Dedifferentiated amniotic fluid mesenchymal stem cell (primary cell): ENCODE measurements at regions not wholly inside any gene's neighbourhood (a gene's known extent, or its start where the extent isn't known, plus 50 kb on each side); places are given as distances from the start of the nearest gene placed in this dataset.
A peak's percentile ranks its signal among the peaks of the same experiment; 100 is the strongest.
"Not testable (repeated sequence)": the region's sequence is repeated elsewhere in the genome, so short reads cannot be mapped to it uniquely, and the experiment has no call there.

Experiments used
- DNase-seq: peaks from one replicate; pipeline ENCODE4 v3.0.0-alpha.2; 2016; ENCODE audit errors: extremely low spot score

- DNase-seq: no peak
Observed at GRCh38 chr11:50088231-50088630, 55.6 kb downstream of the OR4C45 start.

GRCh38 chr11:50098186-50098725 is 65.6 kb downstream of the OR4C45 start:
- DNase-seq: no peak

- no peak for DNase-seq
Observed at GRCh38 chr11:50102916-50103315, 70.2 kb downstream of the OR4C45 start.

GRCh38 chr11:50140686-50141085 is 108.0 kb downstream of the OR4C45 start:
- DNase-seq: not testable (repeated sequence)

GRCh38 chr11:50146308-50146707 is 113.6 kb downstream of the OR4C45 start:
- DNase-seq: not testable (repeated sequence)

GRCh38 chr11:50147946-50148345 is 115.3 kb downstream of the OR4C45 start:
- not testable (repeated sequence) for DNase-seq

GRCh38 chr11:50155508-50155907 is 122.8 kb downstream of the OR4C45 start:
- no peak for DNase-seq

- DNase-seq: no peak
Observed at GRCh38 chr11:50164050-50164449, 131.4 kb downstream of the OR4C45 start.

- no peak for DNase-seq
Observed at GRCh38 chr11:50169634-50170033, 137.0 kb downstream of the OR4C45 start.

- DNase-seq: no peak
Observed at GRCh38 chr11:50170115-50170514, 137.4 kb downstream of the OR4C45 start.

GRCh38 chr11:50174189-50174588 is 141.5 kb downstream of the OR4C45 start:
- DNase-seq: peak; percentile 64

- DNase-seq: no peak
Observed at GRCh38 chr11:50174975-50175374, 142.3 kb downstream of the OR4C45 start.

- no peak for DNase-seq
Observed at GRCh38 chr11:50178737-50179136, 146.1 kb downstream of the OR4C45 start.

GRCh38 chr11:50181334-50181733 is 148.7 kb downstream of the OR4C45 start:
- DNase-seq: no peak

GRCh38 chr11:50182486-50182885 is 149.8 kb downstream of the OR4C45 start:
- DNase-seq: no peak

- not testable (repeated sequence) for DNase-seq
Observed at GRCh38 chr11:50183170-50183569, 150.5 kb downstream of the OR4C45 start.

GRCh38 chr11:50186146-50186545 is 153.5 kb downstream of the OR4C45 start:
- no peak for DNase-seq

- no peak for DNase-seq
Observed at GRCh38 chr11:50187220-50187619, 154.5 kb downstream of the OR4C45 start.

- DNase-seq: no peak
Observed at GRCh38 chr11:50188040-50188439, 155.4 kb downstream of the OR4C45 start.

- no peak for DNase-seq
Observed at GRCh38 chr11:50192743-50193142, 160.1 kb downstream of the OR4C45 start.

- no peak for DNase-seq
Observed at GRCh38 chr11:50214376-50214775, 181.7 kb downstream of the OR4C45 start.

- DNase-seq: no peak
Observed at GRCh38 chr11:50220651-50221050, 188.0 kb downstream of the OR4C45 start.

- not testable (repeated sequence) for DNase-seq
Observed at GRCh38 chr11:50238368-50238767, 205.7 kb downstream of the OR4C45 start.

GRCh38 chr11:50246183-50246582 is 213.5 kb downstream of the OR4C45 start:
- no peak for DNase-seq
